Stimulated activated CD4-positive, alpha-beta T cell treated with anti-CD3 and anti-CD28 coated beads, Interleukin-4, amount 100 ng/mL, for 48 hours (primary cell): ENCODE measurements at regions not wholly inside any gene's neighbourhood (a gene's known extent, or its start where the extent isn't known, plus 50 kb on each side); places are given as distances from the start of the nearest gene placed in this dataset.
"Not testable (repeated sequence)": the region's sequence is repeated elsewhere in the genome, so short reads cannot be mapped to it uniquely, and the experiment has no call there.

Source experiments
- DNase-seq, 2 donors: peaks; one replicate each; pipeline ENCODE4 v3.0.0-alpha.2; 2020; ENCODE audit warnings: low read depth in 2 of 2

GRCh38 chrX:16067886-16068515 lies 55.4 kb upstream of the GRPR start:
- DNase-seq = no peak

DNA sequence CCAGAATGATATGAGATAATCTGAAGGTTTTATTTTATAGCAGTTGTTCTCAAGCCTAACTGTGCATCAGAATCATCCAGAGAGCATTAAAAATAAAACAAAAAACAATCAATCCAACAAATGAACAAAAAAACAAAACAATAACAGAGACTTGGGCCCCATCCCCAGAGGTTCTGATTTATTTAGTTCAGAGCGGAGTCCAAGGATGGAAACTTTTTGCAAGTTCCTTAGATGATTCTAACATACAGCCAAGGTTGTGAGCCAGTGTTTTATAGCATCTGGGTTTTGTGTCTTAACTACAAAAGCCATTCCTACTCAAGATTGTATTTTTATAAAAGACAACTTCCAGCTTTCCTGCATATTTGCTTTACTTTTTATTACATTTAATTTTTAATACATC lies 59.4 kb upstream of the GRPR start:
- no peak for DNase-seq

- no peak for DNase-seq
Measured at GRCh38 chrX:16063141-16063540, 60.2 kb upstream of the GRPR start.

GRCh38 chrX:16061296-16061695 lies 62.1 kb upstream of the GRPR start:
- DNase-seq = no peak

DNA sequence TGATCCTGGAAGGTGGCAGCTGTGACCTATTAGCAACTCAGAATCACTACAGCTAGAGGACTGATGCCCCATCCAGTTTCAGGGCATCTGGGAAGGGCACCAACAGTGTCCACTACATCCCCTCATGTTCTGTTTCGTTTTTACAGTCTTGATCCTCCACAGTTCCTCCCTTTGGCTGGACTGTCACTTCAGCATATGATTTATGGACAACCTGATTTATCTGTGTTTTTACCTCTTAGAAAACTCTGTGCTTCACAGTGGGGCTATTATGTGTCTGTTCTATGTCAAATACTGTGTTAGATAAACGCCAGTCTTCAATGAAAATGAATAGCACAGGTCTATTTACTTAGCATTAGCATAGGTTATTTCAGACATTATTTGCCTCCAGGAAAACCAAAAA lies 63.1 kb upstream of the GRPR start:
- DNase-seq = no peak

- not testable (repeated sequence) for DNase-seq
Measured at GRCh38 chrX:16049126-16049525, 74.2 kb upstream of the GRPR start.

DNA sequence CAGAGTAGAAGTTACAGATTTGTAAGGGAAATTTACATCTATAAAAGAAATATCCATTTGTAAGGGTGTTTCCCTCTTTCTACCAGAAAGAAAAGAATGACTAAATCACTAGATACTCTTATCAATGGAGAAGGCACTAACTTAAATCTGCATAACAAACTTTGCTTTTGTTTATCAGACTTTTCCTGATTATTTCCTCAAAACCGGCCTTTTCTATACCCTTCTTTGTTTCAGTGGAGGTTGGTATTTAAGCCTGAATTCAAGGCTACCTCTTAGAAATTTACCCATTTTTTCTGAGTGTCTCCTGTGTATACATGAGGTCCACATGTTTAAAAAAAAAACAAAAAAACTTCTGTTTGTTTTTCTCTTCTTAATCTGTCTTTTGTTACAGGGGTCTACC lies 80.4 kb upstream of the GRPR start:
- no peak for DNase-seq

DNA sequence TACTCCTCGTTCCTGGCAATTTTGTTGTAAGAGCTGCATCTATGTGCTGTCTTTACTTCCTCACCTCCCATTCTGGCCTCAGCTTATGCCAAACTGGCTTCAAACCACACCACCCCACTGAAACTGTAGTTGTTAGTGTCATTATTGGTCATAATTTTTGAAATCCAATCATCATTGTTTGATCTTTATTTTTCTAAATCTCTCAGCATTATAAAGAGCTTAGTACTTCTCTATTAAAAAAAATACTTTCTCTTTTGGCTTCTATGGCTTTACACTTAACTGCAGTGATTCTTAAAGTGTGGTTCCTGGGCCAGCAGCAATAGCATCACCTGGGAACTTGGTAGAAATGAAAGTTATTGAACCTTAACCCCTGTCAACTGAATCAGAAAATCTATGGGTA lies 83.5 kb upstream of the GRPR start:
- no peak for DNase-seq

DNA sequence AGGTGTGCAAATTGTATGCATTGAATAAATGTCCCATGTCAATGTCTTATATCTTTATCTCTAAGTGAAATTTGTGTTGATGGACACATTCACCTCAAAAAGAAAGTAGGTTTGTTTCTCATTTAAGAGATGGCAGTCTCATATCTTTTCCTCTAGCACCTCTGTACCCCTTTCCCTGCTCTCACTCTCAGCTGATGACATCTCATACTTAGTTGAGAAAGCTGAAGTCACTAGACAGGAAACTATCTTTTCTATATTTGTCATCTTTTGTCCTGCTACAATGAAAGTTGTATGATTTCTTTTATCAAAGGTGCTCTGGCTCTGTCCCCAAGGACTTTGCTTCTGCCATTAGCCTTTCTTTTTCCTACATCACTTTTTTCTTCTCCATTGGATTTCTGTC lies 84.0 kb upstream of the GRPR start:
- DNase-seq = no peak

DNA sequence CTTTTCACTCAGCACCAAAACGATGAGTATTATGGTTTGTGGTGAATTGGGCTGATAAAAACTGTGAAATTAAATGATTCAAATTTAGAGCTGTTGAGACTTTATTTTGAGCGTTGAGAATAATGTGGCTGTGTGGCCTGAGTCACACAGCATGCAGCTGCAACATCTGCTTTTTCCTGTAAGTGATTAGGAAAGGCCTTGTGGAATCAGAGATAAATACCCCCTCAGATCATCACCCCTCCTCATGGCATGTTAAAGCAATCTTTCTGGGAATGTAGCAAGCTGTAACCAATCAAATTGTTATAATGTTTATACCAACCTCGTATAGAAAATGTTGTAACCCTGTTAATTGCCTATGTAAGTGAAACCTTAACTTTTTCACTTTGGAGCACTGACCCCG lies 90.0 kb upstream of the GRPR start:
- DNase-seq = no peak

DNA sequence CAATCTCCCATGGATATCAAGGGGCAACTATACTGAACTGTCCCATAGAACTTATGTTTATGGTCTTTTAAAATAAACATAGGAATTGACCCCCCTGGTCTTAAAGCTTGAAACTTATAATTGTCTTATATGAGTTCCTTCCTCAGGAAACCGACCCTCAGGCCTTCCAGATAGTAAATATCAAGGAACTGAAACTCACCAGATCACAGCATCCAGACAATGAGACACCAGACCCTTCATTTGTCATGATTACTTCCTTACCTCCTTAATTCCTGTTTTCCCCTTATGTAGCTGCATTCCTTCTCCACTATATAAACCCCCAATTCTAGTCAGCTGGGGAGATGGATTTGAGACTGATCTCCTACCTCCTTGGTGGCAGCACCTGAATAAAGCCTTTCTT lies 94.8 kb upstream of the GRPR start:
- DNase-seq = no peak

DNA sequence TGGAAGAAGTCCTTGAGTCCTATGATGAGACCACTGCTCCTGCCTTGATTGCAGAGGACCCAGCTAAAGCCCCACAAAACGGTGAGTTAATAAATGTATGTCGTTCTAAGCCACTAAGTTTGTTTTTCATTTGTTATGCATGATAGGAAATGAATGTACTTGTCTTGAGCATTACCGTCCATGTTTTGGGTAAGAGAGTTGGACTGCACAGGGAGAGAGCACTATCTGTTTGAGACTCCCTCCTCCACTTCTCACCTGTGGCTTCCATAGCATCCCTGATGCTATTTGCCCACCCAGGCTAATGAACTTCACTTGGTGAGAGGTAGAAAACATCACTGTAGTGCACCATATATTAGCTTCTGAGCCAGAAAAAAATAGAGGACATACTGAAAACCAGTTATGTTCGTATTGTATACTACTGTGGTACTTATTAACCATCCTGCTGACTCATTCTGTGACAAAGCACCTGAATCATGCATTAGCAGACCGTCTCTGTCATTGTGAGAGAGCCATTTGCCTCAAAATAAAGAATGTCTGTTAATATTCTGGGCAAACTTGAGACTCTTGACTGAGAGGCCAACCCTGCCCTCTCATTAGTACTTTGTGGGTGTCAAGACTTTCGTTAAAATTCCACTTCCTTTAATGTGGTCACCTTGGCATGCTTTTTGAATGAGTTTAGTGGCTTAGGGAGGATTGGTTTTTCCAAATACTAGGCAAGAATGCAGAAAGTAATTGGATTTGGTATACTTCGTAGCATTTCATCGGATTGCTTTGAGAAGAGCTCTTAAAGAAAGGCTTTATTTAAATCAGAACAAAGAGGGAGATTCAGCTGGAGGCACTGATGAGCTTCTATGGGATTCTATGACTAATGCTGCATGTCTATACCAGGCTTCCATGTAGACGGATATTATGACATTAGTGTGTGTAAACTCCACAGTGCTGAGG lies 99.3 kb upstream of the GRPR start:
- no peak for DNase-seq

GRCh38 chrX:16022580-16023200 lies 100.7 kb upstream of the GRPR start:
- DNase-seq = no peak

DNA sequence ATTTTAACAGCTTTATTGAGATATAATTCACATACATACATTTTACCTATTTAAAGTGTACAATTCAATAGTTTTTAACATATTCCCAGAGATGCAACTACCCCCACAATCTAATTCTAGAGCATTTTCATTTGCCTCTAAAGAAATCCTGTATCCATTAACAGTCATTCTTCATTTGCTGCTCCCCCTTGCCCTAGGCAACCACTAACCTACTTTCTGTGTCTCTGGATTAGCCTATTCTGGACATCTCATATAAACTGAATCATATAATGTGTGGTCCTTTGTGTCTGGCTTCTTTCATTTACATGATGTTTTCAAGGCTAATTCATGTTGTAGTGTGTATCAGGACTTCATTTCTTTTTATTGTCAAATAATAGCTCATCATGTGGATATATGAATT lies 105.1 kb upstream of the GRPR start:
- DNase-seq = no peak

DNA sequence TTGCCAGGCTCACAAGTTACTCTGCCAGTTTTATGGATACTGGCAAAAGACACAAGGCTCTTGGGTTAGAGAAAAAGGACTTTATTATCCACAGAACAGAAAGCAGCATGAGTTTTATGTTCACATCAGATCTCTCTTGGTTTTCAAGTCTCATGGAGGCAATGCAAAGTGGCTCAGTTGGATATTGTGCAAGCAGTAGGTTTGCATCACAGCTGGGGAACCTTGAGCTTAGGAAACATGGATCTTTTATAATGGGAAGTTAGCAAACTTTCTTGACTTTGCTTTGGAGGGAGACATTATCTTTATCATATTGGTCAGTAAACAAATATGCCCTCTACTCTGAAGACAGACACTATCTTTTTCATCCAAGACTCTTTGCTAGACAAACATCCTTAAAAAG lies 109.2 kb upstream of the GRPR start:
- no peak for DNase-seq

DNA sequence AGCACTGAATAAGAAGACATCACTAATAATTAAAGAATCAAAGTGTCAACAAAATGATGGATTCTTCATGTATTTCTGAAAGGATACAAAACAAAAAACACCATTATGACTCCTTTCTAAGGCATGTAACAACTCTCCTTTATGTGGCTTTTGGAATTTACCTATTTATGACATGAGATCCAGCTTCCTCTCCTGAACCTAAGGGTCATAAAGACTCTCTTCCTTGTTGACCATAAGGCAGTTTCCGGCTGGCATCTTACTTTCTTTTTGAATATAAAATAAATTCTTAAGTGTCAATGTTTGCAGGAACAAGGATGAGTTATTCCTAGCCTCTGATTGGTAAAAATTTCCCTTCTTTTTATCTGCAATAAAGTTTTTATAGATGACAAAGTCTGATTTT lies 111.1 kb upstream of the GRPR start:
- no peak for DNase-seq

DNA sequence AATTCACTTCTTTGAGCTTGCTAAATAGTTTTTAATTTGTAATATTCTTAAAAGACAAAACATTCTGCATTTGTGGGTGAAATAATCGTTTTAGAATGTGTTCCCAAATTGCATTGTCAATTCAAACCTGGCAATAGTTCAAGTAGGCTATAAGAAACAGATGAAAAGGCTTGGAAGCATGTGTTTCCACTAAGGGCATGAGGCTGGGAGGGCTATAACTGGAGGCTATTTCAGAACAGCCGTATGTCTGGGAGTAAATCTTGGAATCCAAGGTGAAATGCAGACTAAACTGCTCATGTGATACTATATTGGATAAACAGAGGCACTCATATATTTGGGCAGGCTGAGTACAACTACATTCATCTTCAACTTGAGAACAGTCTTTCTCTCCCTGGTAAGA lies 117.4 kb upstream of the GRPR start:
- DNase-seq = no peak

- no peak for DNase-seq
Measured at GRCh38 chrX:16002185-16002584, 121.2 kb upstream of the GRPR start.

DNA sequence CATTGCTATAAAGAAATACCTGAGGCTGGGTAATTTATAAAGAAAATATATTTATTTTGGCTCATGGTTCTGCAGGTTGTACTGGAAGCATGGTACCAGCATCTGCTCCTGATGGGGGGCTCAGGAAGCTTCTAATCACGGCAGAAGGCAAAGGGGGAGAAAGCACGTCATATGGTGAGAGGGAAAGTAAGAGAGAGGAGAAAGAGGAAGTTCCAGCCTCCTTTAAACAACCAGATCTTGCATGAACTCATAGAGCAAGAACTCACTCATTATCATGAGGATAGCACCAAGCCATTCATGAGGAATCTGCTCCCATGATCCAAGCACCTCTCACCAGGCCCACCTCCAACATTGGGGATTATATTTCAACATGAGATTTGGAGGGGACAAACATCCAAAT lies 125.0 kb upstream of the GRPR start:
- no peak for DNase-seq

GRCh38 chrX:15989716-15990115 lies 133.6 kb upstream of the GRPR start:
- no peak for DNase-seq

- DNase-seq = no peak
Measured at GRCh38 chrX:15988661-15989603, 134.3 kb upstream of the AP1S2 start.

- DNase-seq = peak in 1 of 2 donors; percentile 28
Measured at GRCh38 chrX:15985937-15986336, 131.3 kb upstream of the AP1S2 start.
